Adrenal gland (tissue), 9 donors: ENCODE measurements at regions not wholly inside any gene's neighbourhood (a gene's known extent, or its start where the extent isn't known, plus 50 kb on each side); places are given as distances from the start of the nearest gene placed in this dataset.

ENCODE experiments used
- DNase-seq, 7 donors: peaks; one replicate each; pipeline ENCODE4 v3.0.0-alpha.2; 2019 to 2020
- H3K27ac ChIP-seq, 5 donors: fragments of 200-600 bp; sonication (generic) in 4 of 5; 1 replicate in 3 of 5; 2 replicates in 2 of 5; pipeline versions ENCODE4 v1.5.1 to v1.8.0; 2016 to 2020; ENCODE audit warnings: mild to moderate bottlenecking in 1 of 5
- H3K27me3 ChIP-seq: fragments of 200-600 bp; 2 replicates; pipeline ENCODE4 v1.8.0; 2021
- H3K36me3 ChIP-seq, 2 donors: fragments of 200-600 bp; replicated peaks in 1 of 2; 1 replicate in 1 of 2; 2 replicates in 1 of 2; pipeline versions ENCODE4 v1.5.1 to v1.8.0; 2018 to 2022
- H3K4me1 ChIP-seq, 2 donors: fragments of 200-600 bp; replicated peaks in 1 of 2; 1 replicate in 1 of 2; 2 replicates in 1 of 2; pipeline versions ENCODE4 v1.5.1 to v1.8.0; 2018 to 2021
- H3K4me3 ChIP-seq, 4 donors: fragments of 200-600 bp; sonication (generic) in 3 of 4; one replicate each; pipeline ENCODE4 v1.5.1; 2016 to 2018
- H3K9me3 ChIP-seq, 3 donors: fragments of 200-600 bp; sonication (generic) in 1 of 3; replicated peaks in 1 of 3; 1 replicate in 2 of 3; 2 replicates in 1 of 3; pipeline versions ENCODE4 v1.5.1 to v1.8.0; 2016 to 2021
- POLR2A ChIP-seq, 2 donors: fragments of 450-650 bp; IDR thresholded peaks; one replicate each; pipeline ENCODE4 v1.6.1; 2017; ENCODE audit warnings: antibody characterized with exemption in 2 of 2, mild to moderate bottlenecking in 2 of 2, moderate library complexity in 1 of 2
- WGBS, 4 donors: extraction: QIAGEN DNeasy Blood & Tissue Kit in 2 of 4; methylation state at CpG; one replicate each; pipeline versions ENCODE4 v1.1.5 to v1.1.7; 2013 to 2017; 5-methylcytosine and 5-hydroxymethylcytosine counted together
- intact Hi-C, 2 donors: fragments of 100-400 bp; cut with DNase I; formaldehyde crosslinking; loops; one replicate each; pipeline versions ENCODE4 v1.14.1 to v1.15.0; 2022 to 2023
- TF ChIP-seq, protein P1 (sequence below), 6 experiments: fragments of 450-650 bp in 4 of 6; fragments of 200-600 bp in 2 of 6; sonication (generic) in 1 of 6; IDR thresholded peaks; 1 replicate in 5 of 6; 2 replicates in 1 of 6; pipeline versions ENCODE4 v1.5.1 to v1.8.0; 2016 to 2021; ENCODE audit warnings: antibody characterized with exemption in 6 of 6, mild to moderate bottlenecking in 2 of 6, moderate library complexity in 1 of 6
- donor health status: healthy with polysubstance abuse.
- donor health status: Bipolar disorder and iron deficiency.
- donor health status: DM: yes; HTN: yes; CAD: no.
- donor health status: DM: no; HTN: no; CAD: no.
- donor health status: DM: no; HTN: no; CAD: no.

DNA sequence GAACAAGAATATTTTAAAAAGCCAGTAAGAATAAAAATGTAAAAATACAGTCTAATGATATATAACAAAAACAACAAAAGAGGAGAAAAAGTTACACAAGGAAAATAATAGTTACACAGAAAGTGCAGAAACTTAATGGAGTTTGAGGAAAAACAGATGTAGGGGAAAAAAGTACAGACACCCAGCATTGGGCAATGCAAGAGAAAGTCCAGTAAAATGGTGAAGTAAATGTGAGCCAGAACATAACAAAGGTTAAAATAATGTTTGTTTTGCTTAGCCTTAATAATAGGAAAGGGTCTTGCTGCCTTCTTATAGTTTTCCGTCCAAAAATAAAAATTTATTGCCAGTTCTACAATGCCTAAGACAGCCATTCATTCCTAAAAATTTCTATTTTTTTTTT lies 364.2 kb downstream of the NNT start:
- Histone ChIP-seq H3K27me3 (no peaks in the 10 kb centered on the region), H3K27ac (no peak overlapping the region), H3K4me3 (no peak overlapping the region), H3K9me3 (no peaks in the 10 kb centered on the region), H3K36me3 (no peaks in the 10 kb centered on the region), H3K4me1 (no peaks in the 10 kb centered on the region)
- no peak for DNase-seq
- 43 to 57% (median 45%) methylated on average over 1 of the region's 1 CpG for WGBS, 4 donors
- intact Hi-C loops: no loop called here
- TF ChIP-seq, protein P1, sequence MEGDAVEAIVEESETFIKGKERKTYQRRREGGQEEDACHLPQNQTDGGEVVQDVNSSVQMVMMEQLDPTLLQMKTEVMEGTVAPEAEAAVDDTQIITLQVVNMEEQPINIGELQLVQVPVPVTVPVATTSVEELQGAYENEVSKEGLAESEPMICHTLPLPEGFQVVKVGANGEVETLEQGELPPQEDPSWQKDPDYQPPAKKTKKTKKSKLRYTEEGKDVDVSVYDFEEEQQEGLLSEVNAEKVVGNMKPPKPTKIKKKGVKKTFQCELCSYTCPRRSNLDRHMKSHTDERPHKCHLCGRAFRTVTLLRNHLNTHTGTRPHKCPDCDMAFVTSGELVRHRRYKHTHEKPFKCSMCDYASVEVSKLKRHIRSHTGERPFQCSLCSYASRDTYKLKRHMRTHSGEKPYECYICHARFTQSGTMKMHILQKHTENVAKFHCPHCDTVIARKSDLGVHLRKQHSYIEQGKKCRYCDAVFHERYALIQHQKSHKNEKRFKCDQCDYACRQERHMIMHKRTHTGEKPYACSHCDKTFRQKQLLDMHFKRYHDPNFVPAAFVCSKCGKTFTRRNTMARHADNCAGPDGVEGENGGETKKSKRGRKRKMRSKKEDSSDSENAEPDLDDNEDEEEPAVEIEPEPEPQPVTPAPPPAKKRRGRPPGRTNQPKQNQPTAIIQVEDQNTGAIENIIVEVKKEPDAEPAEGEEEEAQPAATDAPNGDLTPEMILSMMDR (IDR thresholded peaks at IDR 0.05): no peak
- TF ChIP-seq POLR2A (IDR thresholded peaks at IDR 0.05): no peak

DNA sequence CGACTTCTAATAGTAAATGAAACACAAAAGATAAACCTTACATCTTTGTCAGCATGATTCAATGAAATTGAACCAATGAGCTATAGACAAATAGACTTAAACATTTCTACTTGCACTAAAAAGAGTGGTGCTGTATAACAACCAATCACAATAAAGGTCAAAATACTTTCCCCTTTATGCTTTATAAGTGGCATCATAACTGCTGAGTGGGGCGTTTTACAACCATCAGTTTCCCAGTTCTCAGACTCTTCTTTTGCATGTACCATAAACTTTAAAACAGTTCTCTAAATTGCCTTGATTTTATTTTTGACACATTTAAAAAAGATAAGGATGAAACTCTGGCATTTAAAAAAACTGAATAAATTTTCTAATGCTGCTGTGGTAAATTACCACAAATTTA lies 356.2 kb downstream of the NNT start:
- 63 to 74% (median 72%) methylated on average over 2 of the region's 2 CpGs for WGBS, 4 donors
- DNase-seq: no peak
- H3K36me3 ChIP-seq: no peaks in the 10 kb centered on the region

DNA sequence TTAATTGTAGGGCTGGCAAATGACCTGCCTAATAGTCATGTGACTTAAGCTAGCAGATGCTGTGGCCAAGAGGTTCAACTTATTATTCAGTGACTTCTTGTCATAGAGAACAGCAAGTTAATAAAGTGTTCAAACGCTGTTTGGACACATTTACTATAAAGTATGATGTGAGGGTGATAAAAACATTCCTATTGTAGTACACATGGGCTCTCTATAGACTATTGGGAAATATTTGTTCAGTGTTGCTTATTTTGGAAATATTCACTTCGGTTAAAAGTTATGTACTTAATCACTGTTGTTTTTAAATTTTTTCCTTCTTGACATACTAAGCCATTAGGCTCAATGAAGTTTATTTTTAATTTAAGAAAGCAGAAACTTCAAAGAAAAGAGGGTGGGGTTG lies 345.0 kb downstream of the NNT start:
- no peak overlapping the region for H3K27ac ChIP-seq
- no peaks in the 10 kb centered on the region for H3K4me1 ChIP-seq
- no peak for TF ChIP-seq POLR2A (IDR thresholded peaks at IDR 0.05)
- TF ChIP-seq, protein P1 (IDR thresholded peaks at IDR 0.05): no peak
- no peaks in the 10 kb centered on the region for H3K36me3 ChIP-seq
- no peak for DNase-seq
- WGBS, 4 donors: 54 to 67% (median 57%) methylated on average over 2 of the region's 2 CpGs
- intact Hi-C loops: no loop called here
- H3K4me3 ChIP-seq: no peak overlapping the region
- no peaks in the 10 kb centered on the region for H3K9me3 ChIP-seq
- H3K27me3 ChIP-seq: no peaks in the 10 kb centered on the region

More for the DNA sequence above, 356.2 kb downstream of the NNT start:
- H3K27ac ChIP-seq: no peak overlapping the region
- no peaks in the 10 kb centered on the region for H3K9me3 ChIP-seq
- H3K4me3 ChIP-seq: no peak overlapping the region
- H3K27me3 ChIP-seq: no peaks in the 10 kb centered on the region
- TF ChIP-seq, protein P1 (IDR thresholded peaks at IDR 0.05): no peak
- no peak for TF ChIP-seq POLR2A (IDR thresholded peaks at IDR 0.05)
- intact Hi-C loops: no loop called here
- no peaks in the 10 kb centered on the region for H3K4me1 ChIP-seq

DNA sequence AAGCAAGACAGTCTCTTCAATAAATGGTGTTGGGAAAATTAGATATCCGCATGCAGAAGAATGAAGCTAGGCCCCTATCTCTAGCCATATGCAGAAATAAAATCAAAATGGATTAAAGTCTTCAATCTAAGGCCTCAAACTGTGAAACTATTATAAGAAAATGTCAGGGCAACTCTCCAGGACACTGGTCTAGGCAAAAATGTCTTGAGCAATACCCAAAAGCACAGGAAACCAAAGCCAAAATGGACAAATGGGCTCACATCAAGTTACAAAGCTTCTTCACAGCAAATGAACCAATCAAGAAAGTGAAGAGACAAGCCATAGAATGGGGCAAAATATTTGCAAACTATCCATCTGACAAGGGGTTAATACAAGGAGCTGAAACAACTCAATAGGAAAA lies 338.8 kb downstream of the NNT start:
- Histone ChIP-seq H3K4me1 (no peaks in the 10 kb centered on the region), H3K27ac (no peak overlapping the region), H3K9me3 (peaks cover 0 to 5% (median 0%) of the 10 kb centered on the region in 3 donors), H3K4me3 (no peak overlapping the region), H3K27me3 (no peaks in the 10 kb centered on the region), H3K36me3 (no peaks in the 10 kb centered on the region)
- intact Hi-C loops: no loop called here
- TF ChIP-seq, protein P1 (IDR thresholded peaks at IDR 0.05): no peak
- no peak for TF ChIP-seq POLR2A (IDR thresholded peaks at IDR 0.05)
- DNase-seq: no peak
- 95 to 100% (median 99%) methylated on average over 1 of the region's 1 CpG for WGBS, 4 donors
